Breast epithelium (tissue), 3 donors: ENCODE measurements at regions not wholly inside any gene's neighbourhood (a gene's known extent, or its start where the extent isn't known, plus 50 kb on each side); places are given as distances from the start of the nearest gene placed in this dataset.

Source experiments
- POLR2A ChIP-seq: fragments of 450-650 bp; IDR thresholded peaks from one replicate; pipeline ENCODE4 v1.6.1; 2016; ENCODE audit warnings: antibody characterized with exemption, mild to moderate bottlenecking, moderate library complexity
- POLR2AphosphoS5 ChIP-seq, 3 donors: sonication (generic); formaldehyde crosslinking; IDR thresholded peaks; one replicate each; pipeline ENCODE4 v1.6.1; 2017; ENCODE audit warnings: antibody characterized with exemption in 3 of 3
- TF ChIP-seq, protein P1 (sequence below), 3 donors: fragments of 450-650 bp; IDR thresholded peaks; one replicate each; pipeline ENCODE4 v1.5.1; 2016 to 2017; ENCODE audit warnings: antibody characterized with exemption in 3 of 3, mild to moderate bottlenecking in 3 of 3, moderate library complexity in 3 of 3

DNA sequence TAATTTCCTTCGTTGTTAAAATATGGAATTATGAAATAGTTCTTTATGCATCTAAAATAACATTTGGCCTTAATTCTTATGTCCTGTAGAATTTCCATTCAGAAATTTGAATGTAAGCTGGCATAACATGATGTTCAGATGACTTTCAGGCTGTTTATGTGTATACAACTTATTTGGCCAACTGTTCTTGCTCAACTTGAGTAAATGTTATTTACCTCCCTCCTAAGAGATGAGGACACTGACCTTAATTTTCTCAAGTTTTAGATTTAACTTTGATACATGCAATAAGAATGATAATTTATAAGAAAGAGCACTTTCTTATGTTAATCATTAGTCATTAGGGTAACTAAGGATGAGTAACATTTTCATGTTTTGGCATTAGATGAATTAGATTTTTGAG, 365.4 kb downstream of the AEBP2 start:
- TF ChIP-seq, protein P1, sequence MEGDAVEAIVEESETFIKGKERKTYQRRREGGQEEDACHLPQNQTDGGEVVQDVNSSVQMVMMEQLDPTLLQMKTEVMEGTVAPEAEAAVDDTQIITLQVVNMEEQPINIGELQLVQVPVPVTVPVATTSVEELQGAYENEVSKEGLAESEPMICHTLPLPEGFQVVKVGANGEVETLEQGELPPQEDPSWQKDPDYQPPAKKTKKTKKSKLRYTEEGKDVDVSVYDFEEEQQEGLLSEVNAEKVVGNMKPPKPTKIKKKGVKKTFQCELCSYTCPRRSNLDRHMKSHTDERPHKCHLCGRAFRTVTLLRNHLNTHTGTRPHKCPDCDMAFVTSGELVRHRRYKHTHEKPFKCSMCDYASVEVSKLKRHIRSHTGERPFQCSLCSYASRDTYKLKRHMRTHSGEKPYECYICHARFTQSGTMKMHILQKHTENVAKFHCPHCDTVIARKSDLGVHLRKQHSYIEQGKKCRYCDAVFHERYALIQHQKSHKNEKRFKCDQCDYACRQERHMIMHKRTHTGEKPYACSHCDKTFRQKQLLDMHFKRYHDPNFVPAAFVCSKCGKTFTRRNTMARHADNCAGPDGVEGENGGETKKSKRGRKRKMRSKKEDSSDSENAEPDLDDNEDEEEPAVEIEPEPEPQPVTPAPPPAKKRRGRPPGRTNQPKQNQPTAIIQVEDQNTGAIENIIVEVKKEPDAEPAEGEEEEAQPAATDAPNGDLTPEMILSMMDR (IDR thresholded peaks at IDR 0.05): no peak
- TF ChIP-seq POLR2AphosphoS5 (IDR thresholded peaks at IDR 0.05) (no peak), POLR2A (no peak)
